AML-193 (cell line): ENCODE measurements at regions not wholly inside any gene's neighbourhood (a gene's known extent, or its start where the extent isn't known, plus 50 kb on each side); places are given as distances from the start of the nearest gene placed in this dataset.
"Not testable (repeated sequence)": the region's sequence is repeated elsewhere in the genome, so short reads cannot be mapped to it uniquely, and the experiment has no call there.

Experiments
- DNase-seq, 2 experiments: peaks; one replicate each; lab custom pipeline; 2025; lab: John Stamatoyannopoulos, UW

DNA sequence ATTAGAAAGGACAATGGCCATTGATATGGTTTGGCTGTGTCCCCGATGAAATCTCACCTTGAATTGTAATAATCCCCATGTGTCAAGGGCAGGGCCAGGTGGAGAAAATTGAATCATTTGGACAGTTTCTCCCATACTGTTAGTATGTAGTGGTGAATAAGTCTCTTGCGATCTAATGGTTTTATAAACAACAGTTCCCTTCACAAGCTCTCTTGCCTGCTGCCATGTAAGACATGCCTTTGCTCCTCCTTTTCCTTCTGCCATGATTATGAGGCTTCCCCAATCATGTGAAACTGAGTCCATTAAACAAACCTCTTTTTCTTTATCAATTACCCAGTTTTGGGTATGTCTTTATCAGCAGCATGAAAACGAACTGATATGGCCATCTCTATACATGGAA is 302.7 kb downstream of the SFMBT2 start:
- no peak for DNase-seq

DNA sequence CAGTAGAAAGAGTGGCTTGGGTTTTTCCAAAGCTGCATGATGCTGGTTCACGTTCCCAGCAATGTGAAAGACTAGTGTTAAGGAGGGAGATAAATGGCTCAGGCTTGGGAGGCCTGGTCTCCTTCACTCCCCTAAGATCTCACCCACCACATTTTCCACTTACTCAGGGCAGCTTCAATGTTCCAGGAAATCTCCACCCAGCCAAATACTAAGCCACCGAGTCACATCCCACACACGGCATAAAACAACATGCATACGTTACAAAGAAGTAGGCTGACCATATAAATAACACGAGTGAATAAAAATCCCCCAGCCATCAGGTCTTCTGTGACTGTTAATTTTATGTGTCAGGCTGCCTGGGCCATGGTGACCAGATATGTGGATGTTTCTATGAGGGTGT is 303.5 kb downstream of the SFMBT2 start:
- no peak for DNase-seq

DNA sequence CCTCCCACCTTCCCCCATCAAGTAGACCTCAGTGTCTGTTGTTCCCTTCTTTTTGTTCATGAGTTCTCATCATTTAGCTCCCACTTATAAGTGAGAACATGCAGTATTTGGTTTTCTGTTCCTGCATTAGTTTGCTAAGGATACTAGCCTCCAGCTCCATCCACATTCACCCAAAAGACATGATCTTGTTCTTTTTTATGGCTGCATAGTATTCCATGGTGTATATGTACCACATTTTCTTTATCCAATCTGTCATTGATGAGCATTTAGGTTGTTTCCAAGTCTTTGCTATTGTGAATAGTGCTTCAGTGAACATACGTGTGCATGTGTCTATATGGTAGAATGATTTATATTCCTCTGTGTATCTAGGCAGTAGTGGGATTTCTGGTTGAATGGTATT is 306.5 kb downstream of the SFMBT2 start:
- DNase-seq, result not testable (repeated sequence)

DNA sequence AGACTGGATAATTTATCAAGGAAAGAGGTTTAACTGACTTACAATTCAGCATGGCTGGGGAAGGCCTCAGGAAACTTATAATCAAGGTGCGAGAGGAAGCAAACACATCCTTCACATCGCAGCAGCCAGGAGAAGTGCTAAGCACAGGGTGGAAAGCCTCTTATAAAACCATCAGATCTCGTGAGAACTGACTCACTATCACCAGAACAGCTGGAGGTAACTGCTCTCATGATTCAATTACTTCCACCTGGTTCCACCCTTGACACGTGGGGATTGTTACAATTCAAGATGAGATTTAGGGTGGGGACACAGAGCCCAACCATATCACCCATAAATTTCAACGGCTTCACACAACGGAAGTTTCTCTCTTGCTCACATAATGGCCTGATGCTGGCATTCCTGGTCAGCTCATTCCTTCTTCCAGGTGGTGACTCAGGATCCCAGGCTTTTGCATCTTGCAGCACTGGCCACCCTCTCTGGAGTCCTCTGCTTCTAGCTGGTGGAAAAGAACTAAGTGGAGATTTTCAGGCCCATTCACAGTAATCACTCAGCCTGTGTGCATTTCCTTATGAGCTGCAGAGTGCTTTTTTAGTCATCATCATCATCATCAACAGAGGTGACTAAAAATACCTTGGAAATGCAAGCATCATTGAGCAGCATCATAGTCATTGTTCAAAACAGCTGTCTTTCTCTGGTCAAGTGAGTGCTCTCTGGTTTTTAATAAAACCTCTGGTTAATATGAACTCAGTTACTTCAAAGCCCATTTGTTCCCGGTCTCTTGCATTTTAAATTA is 308.1 kb downstream of the SFMBT2 start:
- no peak for DNase-seq

DNA sequence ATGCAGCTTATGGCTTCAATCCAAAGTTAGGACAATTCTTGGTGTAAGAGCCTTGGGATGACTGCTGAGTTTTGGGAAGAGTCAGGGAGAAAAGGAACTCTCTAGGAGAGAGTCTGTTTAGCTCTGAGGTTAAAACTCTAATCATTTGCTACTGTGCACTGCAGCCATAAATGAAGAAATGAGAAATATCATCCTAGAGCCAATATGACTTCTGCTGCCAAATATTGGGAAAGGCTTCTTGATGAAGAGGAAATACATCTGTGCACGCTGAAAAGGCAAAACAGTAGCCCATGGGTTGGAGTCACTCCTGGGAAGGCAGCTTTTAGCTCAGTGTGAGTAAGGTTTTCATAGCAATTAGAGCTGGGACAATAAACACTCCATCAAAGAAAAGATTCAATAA is 308.8 kb downstream of the SFMBT2 start:
- DNase-seq, result no peak

DNA sequence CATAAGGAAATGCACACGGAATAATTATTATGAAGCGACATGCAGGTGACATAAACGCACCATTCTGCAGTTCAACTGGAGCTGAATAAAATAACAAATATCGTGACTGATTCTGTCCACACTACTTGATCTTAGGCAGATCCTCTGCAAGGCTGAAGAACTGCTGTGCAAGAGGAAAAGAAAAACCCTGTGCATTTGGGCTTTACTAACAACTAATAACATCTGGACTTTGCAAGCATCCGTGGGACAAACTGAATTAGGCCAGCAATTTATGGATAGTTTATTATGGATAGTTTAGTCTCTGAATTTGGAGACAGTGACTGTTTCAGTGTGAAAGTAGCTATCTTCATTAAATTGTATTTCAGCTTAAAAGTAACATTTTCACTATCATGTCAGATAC is 309.4 kb downstream of the SFMBT2 start:
- no peak for DNase-seq

DNA sequence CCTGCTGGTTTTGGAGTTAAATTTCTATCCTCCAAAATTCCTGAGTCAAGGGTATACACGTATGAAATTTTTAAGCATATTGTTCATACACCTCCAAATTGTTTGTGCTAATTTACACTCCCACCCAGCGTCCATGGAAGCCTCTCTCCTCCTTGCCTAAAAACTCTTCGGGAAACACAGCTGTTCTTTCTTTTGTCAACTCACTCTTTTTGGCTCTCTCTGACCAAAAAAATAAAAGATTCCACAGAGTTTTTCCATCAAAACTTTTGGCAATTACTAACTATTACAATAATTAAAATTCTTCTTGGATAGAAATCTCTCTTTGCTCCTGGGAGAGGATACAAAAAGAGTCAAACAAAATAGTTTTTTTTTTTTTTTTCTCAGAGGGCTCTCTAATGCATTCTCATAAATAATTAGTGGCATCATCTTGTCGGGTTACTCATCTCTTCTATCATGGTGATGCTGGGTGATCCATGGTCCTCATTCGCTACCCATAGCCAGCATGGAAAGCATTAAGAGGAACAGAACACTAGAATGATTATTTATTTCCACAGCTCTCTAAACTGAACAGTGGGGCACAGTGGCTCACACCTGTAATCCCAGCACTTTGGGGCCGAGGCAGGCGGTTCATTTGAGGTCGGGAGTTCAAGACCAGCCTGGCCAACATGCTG is 310.7 kb downstream of the SFMBT2 start:
- DNase-seq, result no peak

DNA sequence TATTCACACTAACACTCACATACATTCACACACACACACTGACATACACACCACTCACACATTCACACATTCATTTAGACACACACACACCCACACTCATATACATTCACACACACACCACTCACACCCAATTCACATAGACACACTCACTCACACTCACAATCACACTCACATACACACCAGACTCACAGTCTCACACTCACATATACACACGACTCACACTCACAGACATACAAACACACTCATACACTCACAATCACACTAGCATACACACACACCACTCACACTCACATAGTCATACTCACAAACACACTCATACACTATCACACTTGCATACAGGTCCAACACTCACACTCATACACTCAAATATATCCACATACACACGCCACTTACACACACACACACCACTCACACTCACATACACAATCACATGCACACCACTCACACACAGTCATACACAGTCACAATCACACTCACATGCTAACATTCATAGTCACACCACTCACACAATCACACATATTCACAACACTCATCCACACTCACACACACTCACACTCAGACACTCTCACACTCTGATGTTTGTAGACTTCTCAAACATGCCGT is 312.6 kb downstream of the SFMBT2 start:
- DNase-seq, result no peak

DNA sequence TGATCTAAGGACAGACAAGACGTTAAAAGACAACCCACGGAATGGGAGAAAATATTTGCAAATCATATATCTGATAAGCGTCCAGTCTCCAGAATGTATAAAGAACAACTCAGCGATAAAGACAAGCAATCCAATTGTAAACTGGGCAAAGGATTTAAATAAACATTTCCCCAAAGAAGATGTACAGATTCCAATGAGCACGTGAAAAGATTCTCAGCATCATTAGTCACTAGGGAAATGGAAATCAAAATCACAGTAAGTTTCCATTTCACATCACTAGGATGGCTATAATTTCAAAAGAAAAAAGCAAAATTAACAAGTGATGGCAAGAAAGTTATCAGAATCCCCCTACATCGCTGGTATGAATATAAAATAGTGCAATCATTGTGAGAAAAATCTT is 316.1 kb downstream of the SFMBT2 start:
- no peak for DNase-seq

DNA sequence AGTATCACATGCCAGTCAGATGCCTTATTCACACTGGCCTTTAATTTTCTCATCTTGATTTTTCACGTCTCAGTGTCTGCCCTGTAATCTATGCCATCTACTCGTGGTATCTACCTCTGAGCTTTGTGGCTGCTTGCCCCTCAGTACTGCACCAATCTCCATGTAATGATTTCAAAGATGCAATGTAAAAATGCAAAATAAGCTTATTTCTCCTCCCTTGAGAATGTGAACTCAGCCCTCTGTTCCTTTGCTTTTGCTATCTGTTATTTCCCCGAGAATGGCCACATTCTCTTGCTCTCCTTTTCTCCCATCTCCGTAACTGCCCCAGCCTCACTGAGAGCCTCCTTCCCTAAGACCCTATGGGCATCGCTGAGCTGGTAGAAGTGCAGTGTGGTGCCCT is 317.5 kb downstream of the SFMBT2 start:
- DNase-seq, result no peak

DNA sequence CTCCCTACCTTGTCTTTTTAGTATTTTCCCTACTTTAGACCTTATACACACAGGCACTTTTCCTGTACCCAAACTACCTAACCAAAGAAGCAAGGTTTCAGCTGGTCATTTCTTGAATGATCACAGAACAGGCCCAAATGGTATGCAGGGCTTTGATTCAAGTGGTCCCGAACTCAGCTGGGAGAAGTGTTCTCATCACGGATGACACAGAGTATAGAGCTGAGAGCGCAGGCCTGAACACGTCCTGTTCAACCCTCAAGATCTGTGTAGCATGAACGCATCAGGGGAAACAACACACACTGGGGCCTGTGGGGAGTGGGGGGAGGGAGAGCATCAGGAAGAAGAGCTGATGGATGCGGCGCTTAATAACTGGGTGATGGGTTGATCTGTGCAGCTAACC is 318.2 kb downstream of the SFMBT2 start:
- DNase-seq, result no peak

DNA sequence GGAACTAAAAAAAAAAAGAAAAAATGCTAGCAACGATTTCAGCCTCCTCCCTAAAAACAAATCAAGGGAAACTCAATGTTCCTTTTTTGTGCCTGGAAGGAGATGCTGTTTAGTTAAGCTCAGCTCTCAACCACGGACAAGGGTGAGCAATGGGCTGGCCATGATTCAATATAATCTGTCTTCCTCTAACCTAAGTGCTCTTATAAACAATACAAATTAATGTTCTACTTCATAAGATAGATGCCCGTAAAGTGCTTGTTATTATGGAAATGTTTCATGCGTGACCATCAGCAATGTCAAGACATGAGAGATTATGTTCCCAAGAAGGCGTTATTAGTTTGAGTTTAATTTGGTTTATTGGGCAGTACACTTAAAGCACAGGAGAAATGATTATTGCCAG is 320.3 kb downstream of the SFMBT2 start:
- no peak for DNase-seq

DNA sequence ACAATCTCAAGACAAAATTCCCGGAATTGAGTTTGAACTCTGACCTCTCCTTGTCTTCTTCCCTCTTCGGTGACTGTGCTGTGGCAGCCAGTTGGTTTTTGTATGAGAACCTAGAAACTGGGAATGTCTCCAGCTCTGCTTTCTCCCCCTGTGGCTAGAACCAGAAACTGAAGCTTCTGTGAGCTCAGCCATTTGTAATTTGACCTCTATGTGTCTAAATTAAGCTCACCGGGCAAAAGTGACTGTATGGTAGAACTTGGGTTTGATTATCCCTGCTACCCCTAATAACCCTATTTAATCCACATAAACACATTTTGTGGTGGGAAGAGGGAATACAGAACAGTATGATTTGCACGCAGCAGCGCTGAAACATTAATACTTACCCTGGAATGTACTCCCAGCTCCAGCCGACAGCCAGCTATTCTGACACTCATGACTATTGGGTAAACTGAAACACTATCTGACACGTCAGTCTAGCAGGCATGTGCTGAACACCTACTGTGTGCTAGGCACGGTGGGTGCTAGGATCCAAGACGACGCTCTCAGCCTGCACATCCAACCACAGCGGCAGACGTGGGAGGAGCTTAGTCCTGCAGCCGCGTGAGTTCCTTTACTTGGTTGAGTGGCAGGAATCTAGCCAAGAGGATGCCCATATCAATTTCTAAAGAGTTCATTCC is 324.8 kb downstream of the SFMBT2 start:
- DNase-seq, result no peak

DNA sequence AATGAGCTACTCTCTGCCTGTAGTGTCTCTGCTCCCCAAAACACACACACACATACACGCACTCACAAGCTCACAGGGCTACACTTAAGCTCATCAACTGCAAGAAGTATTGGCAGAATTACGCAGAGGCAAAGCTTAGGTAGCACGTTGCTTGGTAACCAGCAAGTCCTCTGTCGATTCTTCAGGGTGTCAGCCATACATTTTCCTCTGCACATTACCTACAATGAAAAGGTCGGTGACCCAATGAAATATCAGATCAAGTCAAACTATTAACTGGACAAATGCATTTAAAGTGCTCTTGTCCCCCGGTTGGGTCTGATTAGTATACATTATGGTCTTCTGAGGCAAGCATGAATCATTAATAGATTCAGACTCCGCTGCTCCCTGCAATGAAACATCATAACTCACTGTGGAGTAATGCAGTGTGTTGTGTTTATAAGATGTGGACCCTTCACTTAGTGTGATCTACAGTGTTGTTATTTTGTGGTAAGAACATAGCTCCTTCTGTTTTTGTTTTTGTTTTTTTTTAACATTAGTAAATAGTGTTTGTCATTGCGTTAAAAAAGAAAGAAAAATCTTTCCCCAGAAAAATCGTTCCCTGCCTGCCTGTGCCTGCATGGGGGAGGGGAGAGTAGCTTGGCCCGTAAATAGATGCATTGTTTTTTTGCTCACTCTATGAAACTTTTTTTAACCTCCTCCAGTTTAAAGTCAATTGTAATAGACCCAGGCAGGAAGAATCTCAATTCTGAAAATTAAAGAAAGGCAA is 325.5 kb downstream of the SFMBT2 start:
- DNase-seq, result no peak

DNA sequence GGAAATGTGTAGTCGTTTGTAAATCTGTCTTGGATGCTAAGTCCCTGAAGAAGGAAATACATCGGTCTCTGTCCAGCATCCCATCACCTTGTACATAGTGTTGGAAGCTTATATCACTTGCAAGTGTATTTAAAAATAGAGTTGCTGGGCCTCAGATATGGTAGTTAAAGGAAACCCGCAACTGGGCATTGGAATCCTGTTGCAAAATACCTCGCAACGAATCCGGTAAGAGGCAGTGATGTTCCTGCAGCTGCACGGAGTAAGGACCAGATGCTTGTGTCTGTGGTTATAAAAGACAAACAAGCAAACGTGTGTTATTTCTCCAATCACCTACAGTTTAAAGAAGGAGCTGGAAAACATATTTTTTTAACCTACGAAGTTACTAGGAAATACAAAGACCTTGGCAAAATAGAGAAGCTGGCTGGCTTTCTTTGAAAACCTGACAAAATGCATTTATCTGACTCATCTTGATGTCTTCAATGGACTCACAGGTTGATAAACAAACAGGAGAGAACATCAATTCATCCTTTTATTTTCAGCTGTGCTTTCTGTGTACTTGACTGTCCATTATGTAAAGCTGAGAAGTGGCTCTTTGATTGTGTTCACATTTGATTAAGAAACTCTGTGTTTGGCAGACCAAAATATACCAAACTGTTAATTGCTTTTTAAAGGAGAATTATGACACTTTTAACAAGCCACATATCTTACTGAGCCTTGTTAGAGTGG is 326.4 kb downstream of the SFMBT2 start:
- peak; percentile 89 to 92 for DNase-seq

DNA sequence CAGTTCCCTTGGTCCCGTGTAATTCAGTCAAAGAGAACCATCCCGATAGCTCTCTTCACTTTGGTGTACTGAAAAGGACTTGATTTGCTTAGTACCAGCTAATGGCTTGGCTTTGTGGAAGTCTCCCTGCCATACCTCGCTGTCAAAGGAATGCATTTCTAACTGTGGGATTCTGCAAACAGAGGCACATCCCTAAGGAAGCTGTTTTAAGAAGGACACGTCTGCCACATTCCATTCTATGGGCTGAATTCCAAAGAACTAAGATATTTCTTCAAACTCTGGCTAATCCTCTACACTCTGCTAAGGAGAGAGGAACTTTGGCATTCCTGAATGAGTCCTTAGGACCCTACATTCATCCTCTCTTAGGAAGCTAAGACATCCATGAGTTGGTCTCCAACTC is 327.9 kb downstream of the SFMBT2 start:
- no peak for DNase-seq

DNA sequence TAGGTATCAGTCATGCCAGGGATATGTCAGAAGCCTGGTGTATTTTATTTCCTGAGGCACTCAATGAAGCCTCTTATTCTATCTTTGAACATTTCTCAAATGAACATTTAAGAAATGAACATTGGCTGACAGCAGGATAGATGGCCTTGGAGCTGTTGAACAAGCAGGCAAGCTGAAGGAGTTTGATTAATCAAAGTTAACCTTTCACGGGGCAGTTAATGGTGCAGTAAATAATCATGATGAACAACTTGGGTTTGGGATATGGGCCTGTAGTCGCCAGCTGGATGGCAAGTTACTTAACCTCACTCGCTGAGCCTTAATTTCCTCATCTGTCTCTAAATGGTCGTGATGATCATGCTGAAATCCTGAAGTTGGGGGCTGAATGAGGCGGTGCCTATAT is 333.0 kb downstream of the SFMBT2 start:
- no peak for DNase-seq

DNA sequence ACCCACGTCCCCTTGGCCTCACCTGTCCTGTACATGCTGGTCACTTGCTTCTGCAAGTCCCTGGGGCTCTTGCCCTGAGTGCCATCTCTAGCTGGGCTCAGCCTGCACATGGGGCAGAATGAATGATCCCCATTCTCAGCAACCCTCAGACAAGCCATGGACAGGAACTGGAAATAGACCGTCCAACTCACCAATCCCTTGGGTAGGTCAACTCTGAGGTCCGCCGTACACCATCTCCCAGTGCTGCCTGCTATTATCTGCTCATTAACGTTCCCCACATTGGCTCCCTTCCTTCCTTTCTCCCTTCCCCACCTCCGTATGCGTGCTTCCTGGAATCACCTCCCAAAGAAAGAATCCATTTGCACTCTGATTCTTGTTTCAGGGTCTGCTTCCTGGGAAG is 335.0 kb downstream of the SFMBT2 start:
- no peak for DNase-seq

DNA sequence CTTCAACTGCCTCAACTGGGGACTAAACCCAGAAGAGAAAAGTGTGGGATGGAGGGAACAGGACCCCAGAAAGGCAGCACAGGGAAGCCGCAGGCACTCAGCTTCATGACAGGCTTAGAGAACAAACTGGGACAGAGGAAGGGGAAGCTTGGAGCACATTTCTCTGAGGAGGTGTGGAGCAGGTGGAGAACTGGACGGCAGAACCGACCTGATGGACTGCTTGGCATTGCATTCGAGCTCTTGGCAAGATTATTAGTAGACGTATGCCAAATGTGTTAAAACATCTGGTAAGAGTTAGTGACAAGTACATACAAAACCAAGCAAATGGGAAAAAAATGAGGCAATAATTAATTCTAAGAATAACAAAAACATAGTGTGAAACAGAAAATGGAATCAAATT is 335.7 kb downstream of the SFMBT2 start:
- no peak for DNase-seq

DNA sequence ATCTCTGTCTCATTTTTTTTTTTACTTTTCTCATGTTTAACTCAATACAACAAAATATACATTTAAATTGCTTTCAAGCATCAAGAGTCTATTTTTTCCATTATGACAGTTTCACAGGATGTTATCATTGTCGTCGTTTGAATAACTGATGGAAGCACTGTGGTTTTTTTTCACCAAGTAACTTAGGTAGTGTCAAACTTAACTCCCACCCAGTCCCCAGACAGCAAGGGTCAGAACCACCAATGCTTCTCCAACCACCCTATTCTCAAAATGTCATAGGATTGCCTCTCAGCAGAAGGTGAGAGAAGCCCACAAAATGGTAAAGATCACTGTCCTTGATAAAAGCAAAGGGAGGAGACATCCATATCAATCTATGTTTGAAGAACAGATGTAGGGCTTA is 339.4 kb downstream of the SFMBT2 start:
- DNase-seq, result no peak

DNA sequence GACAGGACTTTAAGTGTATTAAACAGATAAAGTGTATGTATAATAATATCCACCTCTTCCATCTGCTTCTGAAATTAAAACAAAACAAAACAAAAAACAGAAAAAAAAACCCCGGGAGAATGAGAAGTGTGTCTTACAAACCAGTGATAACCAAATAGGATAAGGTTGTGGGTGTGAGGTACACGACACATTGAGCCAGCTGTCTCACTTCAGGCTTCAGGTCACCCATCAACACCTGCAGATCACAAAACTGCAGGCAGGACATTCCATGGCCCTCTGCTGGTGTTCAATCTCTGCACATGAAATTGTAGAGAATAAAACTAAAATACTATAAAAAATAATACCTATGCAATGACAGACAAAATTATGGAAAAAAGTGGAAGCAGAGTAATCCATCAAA is 339.9 kb downstream of the SFMBT2 start:
- DNase-seq, result no peak
